CD4-positive, alpha-beta memory T cell (primary cell): ENCODE measurements at regions not wholly inside any gene's neighbourhood (a gene's known extent, or its start where the extent isn't known, plus 50 kb on each side); places are given as distances from the start of the nearest gene placed in this dataset.

Experiments used
- CTCF ChIA-PET: fragments of 350-600 bp; sonication (Branson Sonifier 250); formaldehyde crosslinking; loops from one replicate; lab custom pipeline; 2021; ENCODE audit warnings: inconsistent platforms; ENCODE audit not compliant: partially characterized antibody; lab: Charles Lee
- POLR2A ChIA-PET: fragments of 350-600 bp; sonication (Branson Sonifier 250); formaldehyde crosslinking; loops from one replicate; lab custom pipeline; 2021; ENCODE audit not compliant: partially characterized antibody; lab: Charles Lee
- DNase-seq, 5 donors: peaks; one replicate each; pipeline versions ENCODE4 v3.0.0 to v3.0.0-alpha.2; 2020 to 2022; ENCODE audit warnings: mixed read lengths in 1 of 5
- H3K27ac ChIP-seq: one replicate; pipeline ENCODE4 v1.7.0; 2013; ENCODE audit warnings: low read depth, low read length
- H3K27me3 ChIP-seq: 2 replicates; pipeline ENCODE4 v1.7.0; 2013; ENCODE audit warnings: mild to moderate bottlenecking, low read length, moderate library complexity; ENCODE audit not compliant: insufficient read depth
- H3K36me3 ChIP-seq: 2 replicates; pipeline ENCODE4 v1.7.0; 2013; ENCODE audit warnings: mild to moderate bottlenecking, low read length, moderate library complexity; ENCODE audit not compliant: insufficient read depth
- H3K4me1 ChIP-seq: 2 replicates; pipeline ENCODE4 v1.7.0; 2013; ENCODE audit warnings: mild to moderate bottlenecking, low read length, moderate library complexity; ENCODE audit not compliant: insufficient read depth
- H3K4me3 ChIP-seq, 2 donors: one replicate each; pipeline ENCODE4 v1.7.0; 2013; ENCODE audit warnings: low read length in 2 of 2, mild to moderate bottlenecking in 1 of 2
- H3K9me3 ChIP-seq, 2 donors: one replicate each; pipeline ENCODE4 v1.7.0; 2013; ENCODE audit warnings: low read length in 2 of 2, control low read depth in 1 of 2; ENCODE audit not compliant: control insufficient read depth in 1 of 2
- H3K27ac Mint-ChIP-seq, 7 donors: one replicate each; pipeline ENCODE4 v1.8.0; 2020 to 2021; ENCODE audit warnings: mixed read lengths in 7 of 7, mild to moderate bottlenecking in 6 of 7, inconsistent platforms in 3 of 7, moderate library complexity in 3 of 7
- H3K27me3 Mint-ChIP-seq, 2 donors: one replicate each; pipeline ENCODE4 v1.8.0; 2020 to 2021; ENCODE audit warnings: mixed read lengths in 2 of 2
- H3K36me3 Mint-ChIP-seq, 2 donors: one replicate each; pipeline ENCODE4 v1.8.0; 2020 to 2021; ENCODE audit warnings: mixed read lengths in 2 of 2, inconsistent platforms in 1 of 2, mild to moderate bottlenecking in 1 of 2
- H3K4me1 Mint-ChIP-seq, 4 donors: one replicate each; pipeline ENCODE4 v1.8.0; 2020 to 2021; ENCODE audit warnings: mixed read lengths in 4 of 4, mild to moderate bottlenecking in 1 of 4
- H3K4me3 Mint-ChIP-seq, 8 donors: one replicate each; pipeline ENCODE4 v1.8.0; 2020 to 2021; ENCODE audit warnings: mixed read lengths in 8 of 8, mild to moderate bottlenecking in 7 of 8, moderate library complexity in 6 of 8, inconsistent platforms in 3 of 8
- H3K9me3 Mint-ChIP-seq, 8 donors: one replicate each; pipeline ENCODE4 v1.8.0; 2020 to 2021; ENCODE audit warnings: mixed read lengths in 8 of 8, mild to moderate bottlenecking in 5 of 8, inconsistent platforms in 3 of 8, moderate library complexity in 1 of 8
- intact Hi-C: fragments of 100-400 bp; cut with micrococcal nuclease; formaldehyde crosslinking; loops from one replicate; pipeline ENCODE4 v1.15.1; 2023

DNA sequence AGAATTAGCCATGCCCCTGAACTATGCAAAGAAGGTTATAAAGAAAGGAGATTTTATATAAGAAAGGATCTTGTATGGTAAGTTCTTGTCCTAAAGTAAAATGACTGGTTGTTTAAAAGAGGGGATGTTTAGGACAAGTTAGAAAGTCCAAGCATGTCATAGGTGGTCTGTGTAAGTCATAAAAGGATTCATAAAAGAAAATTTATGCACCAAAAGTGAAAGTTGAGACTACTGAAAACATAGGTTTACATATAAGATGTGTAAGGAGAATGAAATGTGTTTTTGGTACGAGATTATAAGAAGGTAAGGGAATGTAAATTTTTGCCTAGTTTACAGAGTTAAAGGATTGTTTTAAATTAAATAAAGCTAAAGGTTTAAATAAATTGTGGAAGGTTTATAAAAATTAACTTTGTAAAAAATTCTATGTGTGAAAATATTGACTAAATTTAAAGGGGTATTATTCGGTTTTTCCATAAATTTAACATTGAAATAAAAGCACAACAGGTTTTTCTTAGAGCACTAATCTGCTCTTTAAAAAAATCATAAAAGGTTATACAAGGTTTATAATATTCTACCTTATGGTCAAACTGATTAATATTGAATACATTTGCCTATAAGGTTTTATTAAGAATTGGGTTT is 93.6 kb upstream of the UST start:
- no peak for DNase-seq
- intact Hi-C loops: no loop called here
- POLR2A ChIA-PET: no interaction called here
- no peaks in the 10 kb centered on the region for H3K9me3 ChIP-seq
- Mint-ChIP-seq H3K27me3 (peaks cover 10 to 23% of the 10 kb centered on the region in 2 donors), H3K36me3 (peaks cover 0 to 2% of the 10 kb centered on the region in 2 donors), H3K4me1 (no peaks in the 10 kb centered on the region), H3K27ac (no peak overlapping the region), H3K4me3 (no peak overlapping the region), H3K9me3 (peaks cover 3 to 16% (median 6%) of the 10 kb centered on the region in 8 donors)
- no peaks in the 10 kb centered on the region for H3K4me1 ChIP-seq
- H3K36me3 ChIP-seq: no peaks in the 10 kb centered on the region
- no peak overlapping the region for H3K27ac ChIP-seq
- no peak overlapping the region for H3K4me3 ChIP-seq
- CTCF ChIA-PET: no interaction called here
- no peaks in the 10 kb centered on the region for H3K27me3 ChIP-seq

DNA sequence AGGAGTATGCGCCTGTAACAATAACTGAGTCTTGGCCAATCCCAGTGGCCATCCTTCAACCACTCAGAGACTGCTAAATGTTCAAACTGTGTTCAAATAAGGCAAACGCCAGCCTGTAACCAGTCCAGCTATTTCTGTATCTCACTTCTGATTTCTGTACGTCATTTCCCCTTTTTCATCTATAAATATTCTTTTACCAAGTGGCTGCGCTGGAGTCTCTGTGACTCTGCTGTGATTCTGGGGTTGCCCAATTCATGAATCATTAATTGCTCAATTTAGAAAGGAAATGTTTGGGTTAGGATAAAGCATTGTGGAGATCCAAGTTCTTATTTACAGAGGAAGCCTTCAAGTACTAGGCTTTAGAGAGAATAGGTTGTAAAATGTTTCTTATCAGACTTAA is 89.8 kb upstream of the UST start:
- H3K27me3 Mint-ChIP-seq: peaks cover 6 to 8% of the 10 kb centered on the region in 2 donors
- DNase-seq: no peak
- H3K27ac Mint-ChIP-seq: no peak overlapping the region
- Histone ChIP-seq H3K9me3 (no peaks in the 10 kb centered on the region), H3K27me3 (no peaks in the 10 kb centered on the region), H3K4me3 (no peak overlapping the region), H3K36me3 (no peaks in the 10 kb centered on the region), H3K4me1 (no peaks in the 10 kb centered on the region), H3K27ac (no peak overlapping the region)
- no peaks in the 10 kb centered on the region for H3K4me1 Mint-ChIP-seq
- ChIA-PET CTCF (no interaction called here), POLR2A (no interaction called here)
- no peak overlapping the region for H3K4me3 Mint-ChIP-seq
- intact Hi-C loops: no loop called here
- H3K9me3 Mint-ChIP-seq: peaks cover 3 to 35% (median 9%) of the 10 kb centered on the region in 8 donors
- peaks cover 0 to 2% of the 10 kb centered on the region in 2 donors for H3K36me3 Mint-ChIP-seq

DNA sequence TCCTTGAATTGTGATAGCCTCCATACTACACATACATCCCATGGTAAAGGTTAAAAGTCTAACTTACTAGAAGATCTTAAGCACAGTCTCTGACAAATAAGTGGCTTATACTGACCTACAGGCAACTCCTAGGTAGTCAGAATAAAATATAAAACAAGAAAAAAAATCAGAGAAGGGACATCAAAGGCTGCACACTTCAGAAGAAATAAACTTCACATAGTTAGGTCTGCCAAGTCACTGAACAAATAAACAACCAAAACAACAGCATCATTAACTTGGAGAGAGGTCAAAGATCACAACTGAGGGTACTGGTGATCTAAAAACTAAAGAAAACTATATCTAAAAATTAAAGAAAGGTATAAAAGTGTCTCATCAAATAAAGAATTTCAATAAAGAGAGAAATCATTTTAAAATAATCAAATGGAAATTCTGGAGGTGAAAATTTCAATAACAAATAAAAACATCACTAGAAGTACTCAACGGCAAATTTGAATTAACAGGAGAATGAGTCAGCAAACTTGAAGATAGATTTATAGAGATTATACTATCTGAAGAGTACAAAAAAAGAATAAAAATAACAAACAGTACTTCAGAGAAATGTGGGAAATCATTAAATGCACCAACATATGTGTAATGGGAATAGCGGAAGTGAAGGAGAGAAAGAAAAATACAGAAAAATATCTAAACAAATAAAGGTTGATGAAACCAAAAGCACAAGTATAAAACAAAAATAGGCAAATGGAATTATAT is 88.0 kb upstream of the UST start:
- H3K4me1 ChIP-seq: no peaks in the 10 kb centered on the region
- peaks cover 3 to 25% (median 5%) of the 10 kb centered on the region in 8 donors for H3K9me3 Mint-ChIP-seq
- POLR2A ChIA-PET: no interaction called here
- intact Hi-C loops: no loop called here
- no peak overlapping the region for H3K4me3 ChIP-seq
- H3K4me1 Mint-ChIP-seq: no peaks in the 10 kb centered on the region
- H3K36me3 ChIP-seq: no peaks in the 10 kb centered on the region
- no peaks in the 10 kb centered on the region for H3K9me3 ChIP-seq
- CTCF ChIA-PET: no interaction called here
- H3K27ac ChIP-seq: no peak overlapping the region
- H3K36me3 Mint-ChIP-seq: no peaks in the 10 kb centered on the region
- peaks cover 3 to 6% of the 10 kb centered on the region in 2 donors for H3K27me3 Mint-ChIP-seq
- no peak for DNase-seq
- H3K27me3 ChIP-seq: no peaks in the 10 kb centered on the region
- H3K27ac Mint-ChIP-seq: no peak overlapping the region
- no peak overlapping the region for H3K4me3 Mint-ChIP-seq

DNA sequence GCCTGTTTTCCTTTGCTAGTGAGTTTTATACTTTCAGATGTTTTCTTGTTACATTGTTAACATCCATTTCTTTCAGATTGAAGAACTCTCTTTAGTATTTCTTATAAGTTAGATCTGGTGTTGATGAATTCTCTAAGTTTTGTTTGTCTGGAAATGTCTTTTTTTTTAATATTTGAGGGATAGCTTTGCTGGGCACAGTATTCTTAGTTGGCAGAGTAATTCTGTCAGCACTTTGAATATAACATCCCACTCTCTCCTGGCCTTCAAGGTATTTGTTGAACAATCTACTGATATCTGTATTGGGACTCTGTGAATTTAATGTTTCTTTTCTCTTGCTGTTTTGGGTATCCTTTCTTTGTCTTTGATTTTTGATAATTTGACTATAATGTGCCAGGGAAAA is 79.4 kb upstream of the UST start:
- Histone ChIP-seq H3K9me3 (peaks cover 0 to 3% of the 10 kb centered on the region in 2 donors), H3K36me3 (no peaks in the 10 kb centered on the region), H3K4me3 (no peak overlapping the region), H3K4me1 (no peaks in the 10 kb centered on the region), H3K27ac (no peak overlapping the region), H3K27me3 (no peaks in the 10 kb centered on the region)
- peaks cover 2 to 4% of the 10 kb centered on the region in 2 donors for H3K27me3 Mint-ChIP-seq
- H3K36me3 Mint-ChIP-seq: peaks cover 11 to 22% of the 10 kb centered on the region in 2 donors
- POLR2A ChIA-PET: no interaction called here
- no peaks in the 10 kb centered on the region for H3K4me1 Mint-ChIP-seq
- DNase-seq: no peak
- peaks cover 0 to 73% (median 60%) of the 10 kb centered on the region in 8 donors for H3K9me3 Mint-ChIP-seq
- no peak overlapping the region for H3K4me3 Mint-ChIP-seq
- no peak overlapping the region for H3K27ac Mint-ChIP-seq
- CTCF ChIA-PET: no interaction called here
- intact Hi-C loops: no loop called here

DNA sequence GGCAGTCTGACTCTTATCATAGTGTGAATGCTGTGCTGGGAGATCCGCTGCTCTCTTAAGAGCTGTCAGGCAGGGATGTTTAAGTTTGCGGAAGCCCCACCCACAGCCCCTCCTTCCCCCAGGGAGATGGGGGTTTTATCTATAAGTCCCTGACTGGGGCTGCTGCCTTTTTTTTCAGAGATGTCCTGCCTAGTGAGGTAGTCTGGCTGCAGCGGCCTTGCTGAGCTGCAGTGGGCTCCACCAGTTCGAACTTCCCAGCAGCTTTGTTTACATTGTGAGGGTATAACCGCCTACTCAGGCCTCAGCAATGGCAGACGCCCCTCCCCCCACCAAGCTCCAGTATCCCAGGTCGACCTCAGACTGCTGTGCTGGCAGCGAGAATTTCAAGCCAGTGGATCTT is 75.7 kb upstream of the UST start:
- no peak overlapping the region for H3K4me3 ChIP-seq
- ChIA-PET CTCF (no interaction called here), POLR2A (no interaction called here)
- DNase-seq: no peak
- H3K27me3 ChIP-seq: no peaks in the 10 kb centered on the region
- Mint-ChIP-seq H3K4me3 (no peak overlapping the region), H3K4me1 (no peaks in the 10 kb centered on the region), H3K27me3 (peaks cover 6 to 8% of the 10 kb centered on the region in 2 donors), H3K9me3 (peaks cover 0 to 75% (median 66%) of the 10 kb centered on the region in 8 donors), H3K27ac (no peak overlapping the region), H3K36me3 (peaks cover 14 to 22% of the 10 kb centered on the region in 2 donors)
- H3K36me3 ChIP-seq: no peaks in the 10 kb centered on the region
- H3K4me1 ChIP-seq: no peaks in the 10 kb centered on the region
- intact Hi-C loops: no loop called here
- no peak overlapping the region for H3K27ac ChIP-seq
- peaks cover 0 to 3% of the 10 kb centered on the region in 2 donors for H3K9me3 ChIP-seq

DNA sequence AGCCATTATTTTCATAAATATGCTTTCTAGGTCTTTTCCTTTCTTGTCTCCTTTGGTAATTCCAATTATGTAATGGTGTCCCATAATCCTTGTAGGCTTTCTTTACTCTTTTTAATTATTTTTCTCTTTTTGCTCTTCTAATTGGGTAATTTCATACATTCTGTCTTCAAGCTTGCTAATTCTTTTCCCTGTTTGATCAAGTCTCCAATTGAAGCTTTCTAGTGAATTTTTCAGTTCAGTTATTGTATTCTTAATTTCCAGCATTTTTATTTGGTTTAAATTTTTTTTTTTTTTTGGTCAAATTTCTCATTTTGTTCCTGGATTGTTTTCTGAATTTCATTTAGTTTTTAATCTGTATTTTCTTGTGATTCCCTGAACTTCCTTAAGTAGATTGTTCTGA is 74.9 kb upstream of the UST start:
- POLR2A ChIA-PET: interaction anchor here (0.6 kb wide), 1 partner anchor 25 kb away, joined by 4 read pairs; no protein-coding TSS in a partner anchor
- Mint-ChIP-seq H3K27me3 (peaks cover 8 to 9% of the 10 kb centered on the region in 2 donors), H3K27ac (no peak overlapping the region), H3K4me1 (no peaks in the 10 kb centered on the region), H3K36me3 (peaks cover 11 to 16% of the 10 kb centered on the region in 2 donors), H3K9me3 (peaks cover 0 to 67% (median 58%) of the 10 kb centered on the region in 8 donors), H3K4me3 (no peak overlapping the region)
- no peaks in the 10 kb centered on the region for H3K36me3 ChIP-seq
- no peak overlapping the region for H3K27ac ChIP-seq
- H3K4me3 ChIP-seq: no peak overlapping the region
- CTCF ChIA-PET: no interaction called here
- intact Hi-C loops: no loop called here
- no peaks in the 10 kb centered on the region for H3K4me1 ChIP-seq
- peaks cover 0 to 3% of the 10 kb centered on the region in 2 donors for H3K9me3 ChIP-seq
- DNase-seq: no peak
- no peaks in the 10 kb centered on the region for H3K27me3 ChIP-seq

DNA sequence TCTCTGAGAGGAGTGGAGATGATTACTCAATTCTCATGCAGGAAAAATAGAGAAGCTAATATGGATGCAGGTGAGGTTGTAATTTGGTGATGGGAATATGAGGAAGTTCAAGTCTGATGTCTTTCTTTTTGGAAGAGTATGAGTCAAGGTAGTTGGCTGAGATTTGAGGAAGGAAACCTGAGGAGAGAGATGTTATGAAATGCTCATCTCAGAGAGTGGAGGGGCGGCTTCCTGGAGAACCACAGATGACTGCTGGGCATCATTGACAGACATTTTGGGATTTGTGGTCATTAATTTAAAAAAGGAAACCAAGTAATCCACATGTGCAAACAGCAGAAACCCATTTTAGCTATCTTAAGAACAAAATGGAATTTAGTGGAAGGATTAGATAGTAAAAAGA is 72.5 kb upstream of the UST start:
- POLR2A ChIA-PET: no interaction called here
- no peak for DNase-seq
- H3K9me3 ChIP-seq: peaks cover 0 to 3% of the 10 kb centered on the region in 2 donors
- Mint-ChIP-seq H3K27me3 (peaks cover 13 to 16% of the 10 kb centered on the region in 2 donors), H3K4me1 (no peaks in the 10 kb centered on the region), H3K36me3 (peaks cover 3 to 12% of the 10 kb centered on the region in 2 donors), H3K9me3 (peaks cover 0 to 45% (median 37%) of the 10 kb centered on the region in 8 donors), H3K4me3 (no peak overlapping the region), H3K27ac (peak overlapping the region in 1 of 7 donors; percentile 4)
- CTCF ChIA-PET: interaction anchor here (1.5 kb wide), 1 partner anchor 9 kb away, joined by 4 read pairs; no protein-coding TSS in a partner anchor
- H3K4me1 ChIP-seq: no peaks in the 10 kb centered on the region
- no peaks in the 10 kb centered on the region for H3K36me3 ChIP-seq
- intact Hi-C loops: no loop called here
- no peak overlapping the region for H3K27ac ChIP-seq
- no peak overlapping the region for H3K4me3 ChIP-seq
- no peaks in the 10 kb centered on the region for H3K27me3 ChIP-seq
